Jurkat, Clone E6-1 (cell line): ENCODE measurements at regions not wholly inside any gene's neighbourhood (a gene's known extent, or its start where the extent isn't known, plus 50 kb on each side); places are given as distances from the start of the nearest gene placed in this dataset.
"Not testable (repeated sequence)": the region's sequence is repeated elsewhere in the genome, so short reads cannot be mapped to it uniquely, and the experiment has no call there.

Source experiments
- DNase-seq: peaks from one replicate; pipeline ENCODE4 v3.0.0-alpha.2; 2011; ENCODE audit warnings: low read depth, low spot score
- H3K4me3 ChIP-seq: 2 replicates; pipeline ENCODE4 v1.5.1; 2011; ENCODE audit warnings: mild to moderate bottlenecking, low read length, control low read depth, moderate library complexity

DNA sequence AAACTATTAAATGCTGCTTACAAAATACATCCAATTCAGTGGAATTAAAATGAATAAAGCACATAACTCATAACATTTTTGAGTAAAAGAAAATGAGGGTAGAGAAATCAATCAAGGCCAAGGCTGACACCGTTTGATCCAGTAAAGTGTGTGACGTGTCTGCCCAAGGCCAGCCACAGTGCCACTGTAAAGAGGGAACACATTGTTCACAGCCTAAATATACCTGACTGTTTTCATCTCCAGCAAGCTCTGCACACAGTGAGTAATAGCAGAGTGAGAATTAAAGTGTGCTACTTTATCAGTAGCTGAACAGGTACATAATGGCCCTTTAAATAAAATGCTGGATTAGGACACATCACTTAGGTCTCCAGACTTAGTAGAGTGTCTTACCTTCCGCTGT is 130.8 kb upstream of the DPP6 start:
- no peak overlapping the region for H3K4me3 ChIP-seq
- no peak for DNase-seq

DNA sequence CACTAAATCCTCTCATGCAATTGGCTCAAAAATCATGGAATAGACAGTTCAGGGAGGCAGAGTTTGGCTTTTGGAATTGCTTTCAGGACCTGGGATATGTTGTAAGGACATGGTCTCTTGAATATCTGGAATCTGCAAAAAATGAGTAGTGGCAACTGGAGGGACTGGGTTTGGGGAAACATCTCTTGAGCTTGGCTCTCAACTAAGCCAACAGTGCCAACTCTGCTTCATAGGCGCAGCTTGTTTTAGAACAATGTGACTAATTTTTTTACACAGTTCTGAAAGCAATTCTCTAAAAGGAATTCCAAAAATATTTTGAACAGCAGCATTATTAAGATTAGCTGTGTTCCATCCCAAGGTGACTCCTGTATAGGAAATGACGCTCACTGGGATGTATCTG is 121.5 kb upstream of the DPP6 start:
- DNase-seq = no peak
- H3K4me3 ChIP-seq = no peak overlapping the region

DNA sequence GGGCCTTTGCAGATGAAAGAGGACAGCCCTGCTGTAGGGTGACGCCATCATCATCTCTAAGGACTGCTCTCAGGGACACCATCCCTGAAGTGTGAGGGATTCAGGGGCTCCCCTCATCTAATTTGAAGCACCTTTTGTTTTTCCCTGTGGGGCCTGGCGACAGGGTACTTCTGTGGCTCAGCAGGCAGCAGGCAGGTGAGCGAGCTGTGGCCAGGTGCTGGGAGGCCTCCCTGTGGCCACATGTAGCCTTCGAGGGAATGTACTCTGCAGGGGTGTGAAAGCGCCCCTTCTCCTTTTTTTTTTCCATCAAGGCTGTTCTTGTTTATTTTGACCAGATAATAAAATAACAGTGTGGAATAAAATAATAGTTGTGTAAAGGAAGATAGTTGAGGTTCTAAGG is 118.2 kb upstream of the DPP6 start:
- H3K4me3 ChIP-seq = no peak overlapping the region
- no peak for DNase-seq

DNA sequence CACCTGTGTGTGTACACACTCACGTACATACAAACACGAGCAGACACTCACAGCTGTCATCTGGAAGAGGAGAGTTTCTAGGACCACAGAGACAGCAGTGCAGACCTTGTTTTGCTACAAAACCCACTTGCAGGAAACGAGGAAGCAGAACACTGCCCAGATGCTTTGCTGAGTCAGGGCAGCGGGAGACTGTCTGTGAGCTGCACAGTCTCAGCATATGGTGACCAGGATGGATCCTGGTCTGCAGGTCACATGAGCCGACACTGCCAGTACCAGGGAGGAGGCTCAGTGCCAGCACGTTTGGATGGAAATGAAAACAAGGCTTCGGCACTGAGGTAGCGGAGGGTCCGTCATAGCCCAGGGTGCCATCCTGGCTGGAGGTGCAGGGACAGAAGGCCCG is 117.6 kb upstream of the DPP6 start:
- no peak for DNase-seq
- no peak overlapping the region for H3K4me3 ChIP-seq

DNA sequence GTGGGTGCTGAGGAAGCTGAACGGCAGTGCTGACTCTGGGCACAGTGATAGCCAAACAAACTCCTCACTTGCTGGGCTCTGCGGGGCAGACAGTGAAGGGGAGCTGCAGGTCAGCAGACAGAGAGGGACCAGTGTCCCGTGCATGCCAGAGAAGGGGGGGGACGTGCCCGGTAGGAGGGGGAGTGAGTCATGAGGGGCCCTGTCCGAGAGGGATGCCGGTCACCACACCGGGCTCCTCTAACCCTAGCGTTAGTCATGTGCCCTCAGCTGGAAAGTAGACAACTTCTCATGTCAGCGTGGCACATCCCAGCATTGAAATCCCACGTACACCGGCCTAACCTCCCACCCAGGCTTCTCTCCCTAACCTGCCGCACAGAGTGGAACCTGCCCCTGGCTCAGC is 117.1 kb upstream of the DPP6 start:
- DNase-seq = no peak
- no peak overlapping the region for H3K4me3 ChIP-seq

DNA sequence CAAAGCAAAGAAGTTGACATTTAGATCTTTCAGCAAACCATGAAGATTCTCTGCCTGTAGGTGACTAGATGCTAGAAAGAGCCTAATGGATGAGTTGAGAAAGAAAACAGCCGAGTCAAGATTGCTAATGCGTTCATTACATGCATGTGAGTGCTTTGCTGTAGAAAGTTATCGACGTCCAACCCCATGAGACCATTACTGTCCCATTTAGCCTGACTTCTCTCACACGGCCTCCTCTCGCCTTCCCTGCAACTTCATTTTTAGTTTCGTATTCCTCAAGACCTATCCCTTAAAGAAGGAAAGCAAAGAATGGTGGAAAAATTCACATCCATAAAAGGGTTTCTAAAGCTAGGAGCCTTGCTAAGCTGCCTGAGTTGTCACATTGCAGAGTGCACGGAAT is 113.7 kb upstream of the DPP6 start:
- no peak overlapping the region for H3K4me3 ChIP-seq
- DNase-seq = no peak

DNA sequence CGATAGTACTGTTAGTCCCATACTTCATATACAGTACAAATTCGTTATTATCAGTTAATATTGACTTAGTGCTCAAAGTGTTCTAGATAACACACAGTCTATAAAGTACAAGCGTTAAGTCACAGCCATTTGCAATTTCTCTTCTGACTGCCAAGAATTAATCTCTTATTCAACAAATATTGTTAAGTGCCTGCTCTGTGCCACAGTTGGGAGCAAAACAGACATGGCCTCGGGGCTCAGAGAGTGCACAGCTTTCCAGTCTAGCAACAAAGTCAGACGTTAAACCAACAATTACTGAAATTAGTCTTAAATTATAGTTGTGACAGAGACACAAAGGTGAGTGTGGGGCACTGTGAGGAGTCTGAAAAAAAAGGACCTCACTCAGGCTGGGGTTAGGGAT is 113.0 kb upstream of the DPP6 start:
- DNase-seq = no peak
- H3K4me3 ChIP-seq = no peak overlapping the region

DNA sequence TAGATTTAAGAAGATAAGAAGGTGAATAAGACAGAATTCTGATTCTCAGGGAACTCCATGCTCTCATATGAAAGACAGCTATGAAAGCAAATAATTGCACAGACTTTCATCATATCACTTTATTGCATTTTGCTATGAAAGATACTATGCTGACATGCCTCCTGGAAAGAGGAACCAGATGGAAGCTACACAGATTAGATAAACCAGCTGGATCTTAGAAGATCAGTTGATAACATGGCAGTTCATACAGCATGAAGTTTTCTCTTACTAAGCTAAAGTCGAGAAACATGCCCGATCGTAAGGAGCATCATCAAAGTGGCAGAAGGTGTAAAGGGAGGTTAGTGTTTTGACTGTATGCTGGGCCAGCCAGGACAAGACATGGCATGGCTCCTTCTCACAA is 112.5 kb upstream of the DPP6 start:
- H3K4me3 ChIP-seq = no peak overlapping the region
- DNase-seq = no peak

DNA sequence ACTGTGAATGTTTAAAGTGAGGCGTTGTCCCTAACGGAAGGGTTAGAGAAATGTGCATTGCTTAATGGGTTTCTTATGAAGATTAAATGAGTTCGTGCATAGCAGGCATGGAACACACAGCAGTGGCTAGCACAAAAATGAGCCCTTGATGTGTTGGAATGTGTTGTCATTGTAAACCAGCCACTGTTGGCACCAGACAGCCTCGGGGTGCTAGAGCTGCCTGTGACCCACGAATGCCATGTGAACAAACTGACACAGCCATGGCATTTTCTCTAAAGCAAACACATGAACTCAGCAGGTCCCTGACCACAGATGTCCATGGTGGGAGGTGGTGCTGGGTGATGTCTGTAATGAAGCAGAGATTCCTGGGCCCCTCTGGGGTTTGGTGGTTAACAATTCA is 111.1 kb upstream of the DPP6 start:
- H3K4me3 ChIP-seq = no peak overlapping the region
- no peak for DNase-seq

DNA sequence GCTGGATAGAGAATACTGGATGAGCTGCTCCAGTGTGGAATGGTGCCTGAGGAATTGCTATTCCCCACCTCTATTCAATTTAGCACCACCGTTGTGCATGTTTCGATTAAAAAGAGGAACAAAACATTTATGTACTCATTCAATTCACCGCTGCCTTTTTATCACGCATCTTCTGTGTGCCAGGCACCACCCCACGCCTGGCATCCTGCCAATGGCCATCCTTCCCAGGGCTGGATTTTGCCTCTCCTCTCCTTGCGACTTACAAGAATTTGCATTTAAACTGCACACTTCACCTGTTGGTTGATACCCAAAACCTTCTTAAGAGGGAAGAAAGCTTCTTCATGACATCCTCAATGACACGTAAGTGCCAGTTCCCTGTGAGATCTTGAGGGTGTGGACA is 110.2 kb upstream of the DPP6 start:
- H3K4me3 ChIP-seq = no peak overlapping the region
- no peak for DNase-seq

DNA sequence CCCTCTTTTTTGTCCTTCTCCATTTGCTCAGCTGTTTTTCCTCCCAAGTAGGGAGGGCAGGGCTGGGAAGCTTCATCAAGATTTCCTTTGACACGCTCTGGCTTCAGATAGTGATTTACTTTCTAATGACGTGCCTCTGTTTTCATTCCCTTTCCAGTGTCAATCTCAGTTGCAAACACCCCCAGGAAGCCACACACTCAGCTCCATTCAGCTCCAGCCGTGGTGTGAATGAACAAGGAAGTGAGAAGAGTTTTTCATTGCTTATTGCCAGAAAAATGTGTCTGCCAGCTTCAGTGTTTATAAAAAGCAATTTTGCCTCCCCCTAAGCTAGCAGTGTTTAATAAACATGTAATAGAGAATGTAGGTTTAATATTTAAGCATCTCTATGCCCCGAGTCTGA is 108.7 kb upstream of the DPP6 start:
- H3K4me3 ChIP-seq = no peak overlapping the region
- DNase-seq = no peak

DNA sequence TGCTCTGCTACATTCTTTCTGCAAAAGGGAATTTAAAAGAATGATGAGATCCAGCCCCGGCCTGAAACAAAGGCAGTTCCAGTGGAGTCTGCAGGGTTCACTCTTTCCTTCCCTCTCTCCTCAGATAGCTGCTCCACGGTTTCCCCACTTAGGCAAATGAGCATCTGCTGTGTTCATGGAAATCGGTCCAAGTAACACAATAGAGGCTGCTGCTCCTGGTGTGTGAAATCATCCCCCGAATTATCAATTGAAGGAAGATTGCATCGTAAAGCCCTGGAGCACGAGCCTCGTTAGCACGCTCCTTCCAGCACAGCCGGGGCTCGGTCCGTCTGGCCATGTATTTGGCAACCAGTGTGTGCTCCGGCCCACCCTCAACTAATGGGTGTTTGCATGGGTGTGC is 108.3 kb upstream of the DPP6 start:
- no peak for DNase-seq
- no peak overlapping the region for H3K4me3 ChIP-seq

DNA sequence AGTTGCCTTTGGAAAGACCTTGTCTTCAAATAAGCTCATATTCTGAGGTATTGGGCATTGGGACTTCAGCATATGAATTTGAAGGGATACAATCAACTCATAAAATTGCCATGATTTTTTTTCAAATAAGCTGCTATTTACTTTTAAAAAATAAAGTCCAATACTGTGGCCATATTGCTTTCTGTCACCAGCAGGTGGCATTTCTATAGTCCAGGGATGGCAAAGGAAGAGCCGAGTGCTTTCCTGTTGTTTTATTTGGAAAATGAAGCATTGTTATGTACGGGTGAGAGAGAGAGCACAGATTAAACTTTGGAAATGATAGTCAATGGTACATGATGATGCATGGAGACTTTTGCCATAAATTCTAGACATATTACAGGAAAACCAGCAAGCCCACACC is 104.1 kb upstream of the DPP6 start:
- no peak overlapping the region for H3K4me3 ChIP-seq
- DNase-seq = peak; percentile 2

DNA sequence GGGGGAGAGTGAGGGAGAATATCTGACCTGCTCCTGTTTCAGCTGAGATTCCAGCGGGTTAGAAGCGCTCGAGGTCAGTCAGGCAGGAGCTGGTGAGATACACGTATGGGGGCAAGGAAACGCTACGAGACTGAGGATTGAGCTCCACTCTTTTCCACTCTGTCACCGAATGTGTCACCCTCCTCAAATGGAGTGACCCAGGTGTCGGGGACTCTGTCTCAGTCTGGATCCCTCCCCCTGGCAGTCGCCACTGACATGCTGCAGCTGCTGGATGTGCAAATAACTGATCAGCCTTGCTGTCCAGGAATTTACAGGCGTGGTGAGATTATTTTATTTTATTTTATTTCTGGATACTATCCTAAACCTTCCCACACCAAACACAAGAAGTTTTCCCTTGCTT is 100.9 kb upstream of the DPP6 start:
- H3K4me3 ChIP-seq = no peak overlapping the region
- no peak for DNase-seq

DNA sequence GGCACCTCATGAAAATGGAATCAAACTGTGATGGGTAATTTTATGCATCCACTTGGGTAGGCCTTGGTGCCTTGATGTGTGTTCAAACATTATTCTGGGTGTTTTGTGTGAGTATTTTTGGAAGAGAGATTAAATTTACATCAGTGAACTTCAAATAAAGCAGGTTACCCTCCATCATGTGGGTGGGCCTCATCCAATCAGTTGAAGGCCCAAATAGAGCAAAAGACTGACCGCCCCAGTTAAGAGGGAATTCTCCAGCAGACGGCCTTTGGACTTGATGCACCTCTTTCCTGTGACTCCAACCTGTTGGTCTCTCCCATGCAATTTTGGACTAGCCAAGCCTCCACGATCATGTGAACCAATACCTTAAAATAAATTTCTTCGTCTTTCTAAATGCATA is 97.7 kb upstream of the DPP6 start:
- H3K4me3 ChIP-seq = no peak overlapping the region
- DNase-seq = no peak

DNA sequence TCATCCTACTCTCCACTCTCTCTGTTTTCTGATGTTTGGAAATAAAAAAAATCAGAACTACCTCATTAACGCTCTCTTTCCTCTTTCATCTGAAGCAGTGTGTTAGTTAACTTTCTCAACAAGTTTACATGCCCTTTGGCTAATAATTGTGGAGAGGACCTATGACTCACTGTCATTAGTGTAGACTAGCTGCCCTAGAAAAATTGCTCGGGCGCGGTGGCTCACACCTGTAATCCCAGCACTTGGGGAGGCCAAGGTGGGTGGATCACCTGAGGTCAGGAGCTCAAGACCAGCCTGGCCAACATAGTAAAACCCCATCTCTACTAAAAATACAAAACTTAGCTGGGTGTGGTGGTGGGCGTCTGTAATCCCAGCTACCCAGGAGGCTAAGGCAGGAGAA is 94.5 kb upstream of the DPP6 start:
- not testable (repeated sequence) for H3K4me3 ChIP-seq, DNase-seq

DNA sequence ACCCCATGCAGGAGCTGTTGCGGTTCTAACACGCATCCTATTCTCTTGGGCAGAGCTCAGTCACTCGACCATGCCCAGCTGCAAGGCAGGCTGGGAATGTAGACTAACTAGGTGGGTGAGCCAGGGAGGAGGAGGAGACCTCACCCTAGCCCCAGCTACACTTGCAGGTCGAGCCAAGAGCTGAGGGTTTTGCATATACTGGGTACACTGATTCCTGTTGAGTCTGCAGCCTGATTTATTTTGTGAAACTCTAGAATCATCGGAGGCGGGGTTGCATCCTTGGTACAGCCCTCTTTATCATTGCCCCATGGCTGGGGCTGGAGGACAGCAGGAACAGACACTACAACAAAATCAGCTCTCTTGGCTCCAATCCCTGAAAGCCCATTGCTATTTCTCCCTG is 93.8 kb upstream of the DPP6 start:
- not testable (repeated sequence) for H3K4me3 ChIP-seq, DNase-seq

DNA sequence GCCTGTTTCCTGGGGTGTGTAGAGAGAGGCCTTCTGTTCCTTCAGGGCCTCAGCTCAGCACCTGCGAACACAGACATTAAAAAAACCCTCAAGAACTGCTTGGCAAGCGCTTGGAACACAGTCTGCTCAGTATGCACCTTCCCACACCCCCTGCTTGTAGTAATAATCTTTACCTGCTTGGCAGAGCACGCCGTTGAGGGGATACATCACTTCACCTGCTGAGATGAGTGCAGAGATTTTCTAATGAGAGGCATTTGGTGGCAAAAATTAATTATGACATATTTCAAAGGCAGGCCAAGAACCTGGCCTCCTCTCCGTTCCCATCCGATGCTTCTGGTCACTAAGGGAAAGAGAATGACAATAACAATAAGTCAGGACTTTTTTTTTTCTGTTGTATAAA is 93.4 kb upstream of the DPP6 start:
- not testable (repeated sequence) for DNase-seq, H3K4me3 ChIP-seq

DNA sequence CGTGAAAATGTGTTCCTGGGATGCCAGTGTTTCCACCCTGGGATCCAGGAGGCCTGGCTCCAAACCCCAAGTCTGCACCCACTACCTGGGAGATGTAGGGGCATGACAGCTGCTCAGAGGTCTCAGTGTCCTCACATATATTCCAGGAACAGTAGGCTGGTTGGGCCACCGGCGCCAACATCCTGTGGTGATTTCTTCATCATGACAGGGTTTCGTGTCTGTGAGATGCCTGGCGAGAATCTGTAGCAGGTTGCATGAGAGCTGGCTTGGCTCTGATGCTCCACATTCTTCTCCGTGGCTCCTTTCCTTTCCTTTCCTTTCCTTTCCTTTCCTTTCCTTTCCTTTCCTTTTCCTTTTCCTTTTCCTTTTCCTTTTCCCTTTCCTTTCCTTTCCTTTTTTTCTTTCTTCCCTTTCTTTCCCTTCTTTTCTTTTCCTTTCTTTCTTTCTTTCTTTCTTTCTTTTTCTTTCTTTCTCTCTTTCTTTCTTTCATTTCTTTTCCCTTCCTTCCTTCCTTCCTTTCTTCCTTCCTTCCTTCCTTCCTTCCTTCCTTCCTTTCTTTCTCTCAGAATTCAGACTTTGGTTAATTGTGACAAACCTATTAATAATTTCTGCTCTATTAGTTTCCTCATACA is 87.6 kb upstream of the DPP6 start:
- H3K4me3 ChIP-seq, DNase-seq: not testable (repeated sequence)

DNA sequence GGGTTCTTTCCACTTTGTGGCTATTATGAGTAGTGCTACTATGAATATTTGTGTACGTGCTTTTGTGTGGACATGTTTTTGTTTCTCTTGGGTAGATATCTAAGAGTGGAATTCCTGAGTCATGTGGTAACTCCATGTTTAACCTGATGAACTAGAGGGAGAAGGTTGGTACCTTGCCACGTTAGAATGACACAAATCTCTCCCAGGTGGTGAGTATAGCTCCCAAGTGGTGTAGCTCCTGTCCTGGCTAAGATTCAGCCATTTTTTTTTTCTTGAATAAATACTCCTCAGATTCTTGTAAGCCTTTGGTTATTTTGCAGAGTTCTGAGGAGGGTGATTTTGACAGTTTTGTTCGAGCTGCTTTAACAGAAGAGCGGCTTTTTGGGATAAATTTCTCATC is 83.2 kb upstream of the DPP6 start:
- H3K4me3 ChIP-seq, DNase-seq: not testable (repeated sequence)

DNA sequence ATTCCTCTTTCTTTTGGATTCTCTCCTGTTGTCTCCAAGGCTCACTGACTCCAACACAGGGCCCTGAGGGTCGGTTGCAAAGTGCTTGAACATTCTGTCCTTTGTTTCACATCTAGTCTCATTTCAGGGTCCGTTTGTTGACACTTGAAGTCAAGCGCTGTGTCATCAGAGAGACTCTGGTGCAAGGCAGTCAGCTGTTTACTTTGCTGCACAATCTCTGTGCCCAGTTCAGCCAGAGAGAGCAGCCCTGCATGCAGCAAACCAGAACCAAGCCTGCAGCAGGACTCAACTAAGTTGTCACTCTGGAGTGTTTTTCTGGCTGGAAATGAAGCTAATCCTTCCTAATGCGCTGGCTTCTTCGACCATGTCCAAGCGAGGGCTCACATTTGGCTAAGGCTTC is 77.6 kb upstream of the DPP6 start:
- DNase-seq, H3K4me3 ChIP-seq: not testable (repeated sequence)

DNA sequence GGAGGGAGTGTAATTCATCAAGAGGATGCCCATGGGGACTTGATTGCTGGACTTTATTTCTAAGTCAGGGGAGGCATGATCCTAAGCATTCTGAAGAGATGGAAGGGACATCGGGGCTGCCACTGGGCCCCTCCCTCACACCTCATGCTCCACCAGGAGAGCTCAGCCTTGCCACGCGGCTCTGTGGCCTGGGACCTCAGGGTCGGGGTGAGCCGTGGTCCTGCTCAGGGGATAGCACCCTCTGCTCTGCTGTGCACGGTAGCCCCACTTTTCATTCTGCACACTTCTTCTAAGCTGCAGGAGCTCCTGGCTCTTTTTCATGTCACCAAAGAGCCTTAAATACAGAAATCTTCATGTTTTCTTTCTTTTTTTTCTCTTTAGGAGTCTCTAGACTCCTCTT is 75.5 kb upstream of the DPP6 start:
- DNase-seq, H3K4me3 ChIP-seq: not testable (repeated sequence)
